Epithelial cell of proximal tubule (primary cell): ENCODE measurements at regions not wholly inside any gene's neighbourhood (a gene's known extent, or its start where the extent isn't known, plus 50 kb on each side); places are given as distances from the start of the nearest gene placed in this dataset.
"Not testable (repeated sequence)": the region's sequence is repeated elsewhere in the genome, so short reads cannot be mapped to it uniquely, and the experiment has no call there.

Source experiments
- DNase-seq: peaks from one replicate; pipeline ENCODE4 v3.0.0-alpha.2; 2011; ENCODE audit warnings: low read depth
- H3K4me3 ChIP-seq: 2 replicates; pipeline ENCODE4 v1.5.1; 2011; ENCODE audit warnings: low read depth, mild to moderate bottlenecking, low read length
- CTCF ChIP-seq: conservative IDR thresholded peaks from 2 replicates; pipeline ENCODE4 v1.5.1; 2012; ENCODE audit warnings: low read depth, mild to moderate bottlenecking, low read length

DNA sequence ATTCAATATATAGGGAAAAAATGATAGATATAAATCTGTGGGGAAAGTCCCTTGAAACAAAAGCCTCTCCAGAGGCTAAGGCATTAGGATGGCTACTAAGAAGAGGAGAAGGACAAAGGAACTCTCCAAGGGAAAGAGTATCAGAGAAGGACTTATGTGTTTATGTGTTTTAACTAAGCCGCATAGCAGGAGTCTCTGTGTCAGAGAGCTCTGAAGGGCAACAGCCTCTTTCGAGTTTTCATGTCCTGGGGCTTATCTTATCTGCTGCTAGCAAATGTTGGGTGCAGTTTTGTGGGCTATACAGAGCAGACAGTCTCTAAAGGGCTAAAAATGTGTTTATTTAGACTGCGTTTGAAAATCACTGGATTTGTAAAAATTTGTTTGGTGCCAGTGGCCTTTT, 1145.6 kb upstream of the DIAPH2 start:
- DNase-seq, result no peak
- H3K4me3 ChIP-seq, result no peak overlapping the region
- no peak for TF ChIP-seq CTCF

DNA sequence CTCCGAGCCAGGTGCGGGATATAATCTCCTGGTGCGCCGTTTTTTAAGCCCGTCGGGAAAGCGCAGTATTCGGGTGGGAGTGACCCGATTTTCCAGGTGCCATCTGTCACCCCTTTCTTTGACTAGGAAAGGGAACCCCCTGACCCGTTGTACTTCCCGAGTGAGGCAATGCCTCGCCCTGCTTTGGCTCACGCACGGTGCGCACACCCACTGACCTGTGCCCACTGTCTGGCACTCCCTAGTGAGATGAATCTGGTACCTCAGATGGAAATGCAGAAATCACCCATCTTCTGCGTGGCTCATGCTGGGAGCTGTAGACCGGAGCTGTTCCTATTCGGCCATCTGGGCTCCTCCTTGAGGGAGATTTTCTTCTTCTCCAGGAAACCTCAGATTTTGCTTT, 1135.1 kb upstream of the DIAPH2 start:
- not testable (repeated sequence) for H3K4me3 ChIP-seq

DNA sequence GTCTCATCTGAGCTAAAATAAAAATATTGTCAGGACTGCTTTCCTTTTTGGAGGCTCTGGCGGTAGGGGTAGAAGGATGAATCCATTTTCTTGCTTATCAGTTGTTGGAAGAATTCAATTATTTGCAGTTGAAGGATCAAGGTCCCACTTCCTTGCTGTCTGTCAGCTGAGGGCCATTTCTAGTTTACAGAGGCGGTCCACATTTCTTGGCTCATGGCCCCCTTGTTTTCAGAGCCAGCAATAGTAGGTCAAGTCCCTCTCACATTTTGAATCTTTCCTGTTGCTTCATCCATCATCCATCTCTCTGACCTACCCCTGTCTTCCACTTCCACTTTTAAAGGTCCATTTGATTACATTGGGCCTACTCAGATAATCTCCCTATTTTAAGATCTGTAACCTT, 1099.3 kb upstream of the DIAPH2 start:
- H3K4me3 ChIP-seq, result no peak overlapping the region
- TF ChIP-seq CTCF, result no peak
- no peak for DNase-seq

More for the DNA sequence above, 1135.1 kb upstream of the DIAPH2 start:
- DNase-seq, result not testable (repeated sequence)

DNA sequence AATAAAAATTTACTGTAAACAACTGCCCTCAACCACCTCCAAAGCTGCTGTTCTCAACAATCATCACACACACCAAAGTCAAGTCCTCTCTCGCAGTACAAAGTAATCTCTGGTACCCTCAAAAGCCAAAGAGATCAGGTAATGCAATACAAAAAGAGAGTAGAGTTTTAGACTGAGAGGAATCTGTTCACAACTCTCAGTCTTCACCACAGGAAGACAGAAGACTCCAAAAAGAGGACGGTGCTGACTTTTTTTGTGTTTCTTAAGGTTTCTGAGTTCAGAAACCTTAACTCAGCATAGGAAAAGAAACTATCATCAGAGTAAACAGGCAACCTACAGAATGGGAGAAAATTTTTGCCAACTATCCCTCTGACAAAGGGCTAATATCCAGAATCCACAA, 1072.3 kb upstream of the DIAPH2 start:
- DNase-seq, result no peak
- no peak for TF ChIP-seq CTCF
- no peak overlapping the region for H3K4me3 ChIP-seq

DNA sequence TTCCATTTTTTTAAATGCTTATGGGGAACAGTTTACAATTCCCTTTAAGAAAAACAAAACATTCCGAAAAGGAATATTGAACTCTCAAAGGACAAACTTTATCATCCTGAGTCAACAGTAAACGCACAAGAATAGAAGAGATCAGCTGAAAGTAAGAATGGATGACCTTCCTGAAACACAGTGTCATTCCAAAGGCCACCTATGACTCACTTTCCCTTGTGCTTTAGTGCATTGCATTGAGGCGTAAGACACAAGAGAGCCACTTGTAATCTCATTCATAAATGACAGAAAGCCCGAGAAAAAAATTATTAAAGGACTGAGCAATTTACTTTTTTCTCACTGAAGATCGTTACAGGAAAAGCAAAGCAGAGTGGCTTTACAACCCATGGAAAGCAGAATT, 1062.4 kb upstream of the DIAPH2 start:
- DNase-seq, result no peak

DNA sequence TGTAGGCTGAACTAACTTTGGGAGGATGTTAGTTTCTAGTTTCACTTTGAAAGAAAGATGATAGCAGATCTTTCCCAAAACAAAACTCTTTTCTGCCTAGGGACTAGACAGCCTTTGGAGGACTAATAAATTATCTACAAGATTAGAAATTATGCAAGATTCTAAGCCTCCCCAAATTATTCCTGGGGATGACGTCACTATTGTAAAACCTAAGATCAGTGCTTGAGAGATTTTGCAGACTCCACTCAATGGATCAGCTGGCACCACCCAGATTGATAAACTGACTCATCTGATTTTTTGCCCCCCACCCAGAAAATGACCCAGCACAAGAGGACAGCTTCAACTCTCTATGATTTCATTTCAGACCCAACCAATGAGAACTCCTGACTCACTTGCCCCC, 1057.9 kb upstream of the DIAPH2 start:
- TF ChIP-seq CTCF, result no peak
- no peak for DNase-seq
- H3K4me3 ChIP-seq, result no peak overlapping the region

More for the DNA sequence above, 1062.4 kb upstream of the DIAPH2 start:
- H3K4me3 ChIP-seq, result no peak overlapping the region
- no peak for TF ChIP-seq CTCF

DNA sequence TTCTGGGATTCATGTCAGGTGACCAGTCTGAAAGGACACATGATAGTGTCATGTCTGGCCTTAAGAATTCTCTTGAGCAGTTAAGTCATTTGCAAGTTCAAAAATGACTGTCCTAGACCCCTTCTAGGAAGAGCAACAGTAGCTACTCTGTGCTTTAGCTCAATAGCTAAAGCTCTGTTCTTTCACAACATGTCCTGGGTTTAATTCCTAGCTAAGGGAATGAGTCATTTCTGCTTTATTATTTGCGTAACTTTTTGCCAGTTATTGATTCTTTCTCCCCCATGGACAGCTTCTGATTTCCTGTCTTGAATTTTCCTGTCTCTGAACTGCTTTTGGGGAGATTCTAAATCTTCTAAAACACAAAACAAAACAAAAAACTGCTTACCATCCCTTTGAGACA, 1055.8 kb upstream of the DIAPH2 start:
- H3K4me3 ChIP-seq, result no peak overlapping the region
- DNase-seq, result no peak
- TF ChIP-seq CTCF, result no peak

GRCh38 chrX:95629737-95630136, 1054.9 kb upstream of the DIAPH2 start:
- no peak for TF ChIP-seq CTCF
- H3K4me3 ChIP-seq, result no peak overlapping the region
- DNase-seq, result no peak
